Neural cell (in vitro differentiated cells): ENCODE measurements at regions not wholly inside any gene's neighbourhood (a gene's known extent, or its start where the extent isn't known, plus 50 kb on each side); places are given as distances from the start of the nearest gene placed in this dataset.
"Not testable (repeated sequence)": the region's sequence is repeated elsewhere in the genome, so short reads cannot be mapped to it uniquely, and the experiment has no call there.

ENCODE experiments used
- H2AFZ ChIP-seq: fragments of 200-600, 300-800 bp; sonication (generic), shearing (Covaris generic); 2 replicates; pipeline ENCODE4 v1.6.0; 2014; ENCODE audit warnings: low read depth, mild to moderate bottlenecking, antibody characterized with exemption, low read length, moderate library complexity
- H3F3A ChIP-seq: fragments of 200-600 bp; shearing (Covaris generic); 2 replicates; pipeline ENCODE4 v1.6.1; 2016; ENCODE audit warnings: mild to moderate bottlenecking, moderate library complexity, mixed read lengths, antibody characterized with exemption, low read length; ENCODE audit not compliant: insufficient read depth, poor library complexity, severe bottlenecking
- H3K27ac ChIP-seq: fragments of 200-600, 300-800 bp; sonication (generic), shearing (Covaris generic); 2 replicates; pipeline ENCODE4 v1.5.1; 2014; ENCODE audit warnings: mild to moderate bottlenecking, low read length, moderate library complexity
- H3K27me3 ChIP-seq: fragments of 300-800, 200-600 bp; sonication (generic), shearing (Covaris generic); 2 replicates; pipeline ENCODE4 v1.6.0; 2014; ENCODE audit warnings: mild to moderate bottlenecking, low read depth, low read length, moderate library complexity; ENCODE audit not compliant: insufficient read depth
- H3K36me3 ChIP-seq: fragments of 300-800, 200-600 bp; sonication (generic), shearing (Covaris generic); 2 replicates; pipeline ENCODE4 v1.5.1; 2014; ENCODE audit warnings: mild to moderate bottlenecking, antibody characterized with exemption, low read length, moderate library complexity; ENCODE audit not compliant: insufficient read depth
- H3K4me2 ChIP-seq: fragments of 300-800, 200-600 bp; sonication (generic), shearing (Covaris generic); 2 replicates; pipeline ENCODE4 v1.6.0; 2014; ENCODE audit warnings: mild to moderate bottlenecking, low read length
- H3K4me3 ChIP-seq: fragments of 300-800, 200-600 bp; sonication (generic), shearing (Covaris generic); 2 replicates; pipeline ENCODE4 v1.5.1; 2014; ENCODE audit warnings: mild to moderate bottlenecking, low read length, moderate library complexity
- H3K79me2 ChIP-seq: fragments of 200-600 bp; shearing (Covaris generic); replicated peaks from 2 replicates; pipeline ENCODE4 v1.6.0; 2014; ENCODE audit warnings: mild to moderate bottlenecking, low read length, moderate library complexity; ENCODE audit not compliant: insufficient read depth
- H3K9ac ChIP-seq: fragments of 300-800, 200-600 bp; sonication (generic), shearing (Covaris generic); 2 replicates; pipeline ENCODE4 v1.6.1; 2016; ENCODE audit warnings: mild to moderate bottlenecking, low read length, mixed read lengths
- H3K9me2 ChIP-seq: fragments of 200-600 bp; shearing (Covaris generic); 2 replicates; pipeline ENCODE4 v1.6.1; 2016; ENCODE audit warnings: mild to moderate bottlenecking, low read length, mixed read lengths; ENCODE audit not compliant: insufficient read depth
- H3K9me3 ChIP-seq: fragments of 200-600, 300-800 bp; sonication (generic), shearing (Covaris generic); 2 replicates; pipeline ENCODE4 v1.6.1; 2016; ENCODE audit warnings: mild to moderate bottlenecking, mixed run types, low read length, moderate library complexity, mixed read lengths
- H4K20me1 ChIP-seq: fragments of 200-600 bp; shearing (Covaris generic); 2 replicates; pipeline ENCODE4 v1.6.1; 2016; ENCODE audit warnings: mild to moderate bottlenecking, mixed run types; ENCODE audit not compliant: insufficient read depth
- EP300 ChIP-seq: fragments of 450-650 bp; conservative IDR thresholded peaks from 2 replicates; pipeline ENCODE4 v1.6.1; 2014; ENCODE audit warnings: antibody characterized with exemption, mild to moderate bottlenecking, moderate library complexity; ENCODE audit not compliant: poor library complexity, severe bottlenecking
- EZH2 ChIP-seq: fragments of 200-600, 300-800 bp; shearing (Covaris generic), sonication (generic); IDR thresholded peaks from 2 replicates; pipeline ENCODE4 v1.6.1; 2014; ENCODE audit warnings: antibody characterized with exemption, low read length, borderline replicate concordance, mild to moderate bottlenecking; ENCODE audit not compliant: insufficient read depth, poor library complexity, severe bottlenecking
- MXI1 ChIP-seq: fragments of 450-650 bp; conservative IDR thresholded peaks from 2 replicates; pipeline ENCODE4 v1.6.1; 2014; ENCODE audit warnings: antibody characterized with exemption, mild to moderate bottlenecking; ENCODE audit not compliant: poor library complexity, severe bottlenecking
- POLR2AphosphoS5 ChIP-seq: IDR thresholded peaks from 2 replicates; pipeline ENCODE4 v1.6.1; 2012
- RAD21 ChIP-seq: fragments of 450-650 bp; conservative IDR thresholded peaks from 2 replicates; pipeline ENCODE4 v1.6.1; 2014; ENCODE audit warnings: antibody characterized with exemption, mild to moderate bottlenecking, moderate library complexity
- SMC3 ChIP-seq: fragments of 450-650 bp; conservative IDR thresholded peaks from 2 replicates; pipeline ENCODE4 v1.6.1; 2014; ENCODE audit warnings: antibody characterized with exemption, mild to moderate bottlenecking, moderate library complexity; ENCODE audit not compliant: poor library complexity
- TAF1 ChIP-seq: IDR thresholded peaks from 2 replicates; pipeline ENCODE4 v1.6.1; 2012; ENCODE audit warnings: low read depth
- TF ChIP-seq, protein P1 (sequence below): IDR thresholded peaks from 2 replicates; pipeline ENCODE4 v1.6.1; 2012; ENCODE audit warnings: borderline replicate concordance
- TF ChIP-seq, protein P2 (sequence below): fragments of 450-650 bp; IDR thresholded peaks from 2 replicates; pipeline ENCODE4 v1.5.1; 2014; ENCODE audit warnings: antibody characterized with exemption, mild to moderate bottlenecking, moderate library complexity; ENCODE audit not compliant: poor library complexity, severe bottlenecking

- Histone ChIP-seq H3K79me2 (no peaks in the 10 kb centered on the region), H3K9me2 (no peaks in the 10 kb centered on the region), H3F3A (no peaks in the 10 kb centered on the region), H3K4me3 (no peak overlapping the region), H3K36me3 (no peaks in the 10 kb centered on the region), H3K27me3 (no peaks in the 10 kb centered on the region), H3K9me3 (no peaks in the 10 kb centered on the region), H3K4me2 (no peak overlapping the region), H3K9ac (no peak overlapping the region), H3K27ac (no peak overlapping the region), H2AFZ (no peak overlapping the region), H4K20me1 (no peaks in the 10 kb centered on the region)
- TF ChIP-seq EP300 (no peak), SMC3 (no peak), TAF1 (no peak), MXI1 (no peak), EZH2 (no peak), POLR2AphosphoS5 (no peak), RAD21 (no peak)
- TF ChIP-seq, protein P1, sequence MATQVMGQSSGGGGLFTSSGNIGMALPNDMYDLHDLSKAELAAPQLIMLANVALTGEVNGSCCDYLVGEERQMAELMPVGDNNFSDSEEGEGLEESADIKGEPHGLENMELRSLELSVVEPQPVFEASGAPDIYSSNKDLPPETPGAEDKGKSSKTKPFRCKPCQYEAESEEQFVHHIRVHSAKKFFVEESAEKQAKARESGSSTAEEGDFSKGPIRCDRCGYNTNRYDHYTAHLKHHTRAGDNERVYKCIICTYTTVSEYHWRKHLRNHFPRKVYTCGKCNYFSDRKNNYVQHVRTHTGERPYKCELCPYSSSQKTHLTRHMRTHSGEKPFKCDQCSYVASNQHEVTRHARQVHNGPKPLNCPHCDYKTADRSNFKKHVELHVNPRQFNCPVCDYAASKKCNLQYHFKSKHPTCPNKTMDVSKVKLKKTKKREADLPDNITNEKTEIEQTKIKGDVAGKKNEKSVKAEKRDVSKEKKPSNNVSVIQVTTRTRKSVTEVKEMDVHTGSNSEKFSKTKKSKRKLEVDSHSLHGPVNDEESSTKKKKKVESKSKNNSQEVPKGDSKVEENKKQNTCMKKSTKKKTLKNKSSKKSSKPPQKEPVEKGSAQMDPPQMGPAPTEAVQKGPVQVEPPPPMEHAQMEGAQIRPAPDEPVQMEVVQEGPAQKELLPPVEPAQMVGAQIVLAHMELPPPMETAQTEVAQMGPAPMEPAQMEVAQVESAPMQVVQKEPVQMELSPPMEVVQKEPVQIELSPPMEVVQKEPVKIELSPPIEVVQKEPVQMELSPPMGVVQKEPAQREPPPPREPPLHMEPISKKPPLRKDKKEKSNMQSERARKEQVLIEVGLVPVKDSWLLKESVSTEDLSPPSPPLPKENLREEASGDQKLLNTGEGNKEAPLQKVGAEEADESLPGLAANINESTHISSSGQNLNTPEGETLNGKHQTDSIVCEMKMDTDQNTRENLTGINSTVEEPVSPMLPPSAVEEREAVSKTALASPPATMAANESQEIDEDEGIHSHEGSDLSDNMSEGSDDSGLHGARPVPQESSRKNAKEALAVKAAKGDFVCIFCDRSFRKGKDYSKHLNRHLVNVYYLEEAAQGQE, result no peak
- TF ChIP-seq, protein P2, sequence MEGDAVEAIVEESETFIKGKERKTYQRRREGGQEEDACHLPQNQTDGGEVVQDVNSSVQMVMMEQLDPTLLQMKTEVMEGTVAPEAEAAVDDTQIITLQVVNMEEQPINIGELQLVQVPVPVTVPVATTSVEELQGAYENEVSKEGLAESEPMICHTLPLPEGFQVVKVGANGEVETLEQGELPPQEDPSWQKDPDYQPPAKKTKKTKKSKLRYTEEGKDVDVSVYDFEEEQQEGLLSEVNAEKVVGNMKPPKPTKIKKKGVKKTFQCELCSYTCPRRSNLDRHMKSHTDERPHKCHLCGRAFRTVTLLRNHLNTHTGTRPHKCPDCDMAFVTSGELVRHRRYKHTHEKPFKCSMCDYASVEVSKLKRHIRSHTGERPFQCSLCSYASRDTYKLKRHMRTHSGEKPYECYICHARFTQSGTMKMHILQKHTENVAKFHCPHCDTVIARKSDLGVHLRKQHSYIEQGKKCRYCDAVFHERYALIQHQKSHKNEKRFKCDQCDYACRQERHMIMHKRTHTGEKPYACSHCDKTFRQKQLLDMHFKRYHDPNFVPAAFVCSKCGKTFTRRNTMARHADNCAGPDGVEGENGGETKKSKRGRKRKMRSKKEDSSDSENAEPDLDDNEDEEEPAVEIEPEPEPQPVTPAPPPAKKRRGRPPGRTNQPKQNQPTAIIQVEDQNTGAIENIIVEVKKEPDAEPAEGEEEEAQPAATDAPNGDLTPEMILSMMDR, result no peak
These were observed 1090.0 kb downstream of the OTOL1 start for GRCh38 chr3:162586591-162586990.

DNA sequence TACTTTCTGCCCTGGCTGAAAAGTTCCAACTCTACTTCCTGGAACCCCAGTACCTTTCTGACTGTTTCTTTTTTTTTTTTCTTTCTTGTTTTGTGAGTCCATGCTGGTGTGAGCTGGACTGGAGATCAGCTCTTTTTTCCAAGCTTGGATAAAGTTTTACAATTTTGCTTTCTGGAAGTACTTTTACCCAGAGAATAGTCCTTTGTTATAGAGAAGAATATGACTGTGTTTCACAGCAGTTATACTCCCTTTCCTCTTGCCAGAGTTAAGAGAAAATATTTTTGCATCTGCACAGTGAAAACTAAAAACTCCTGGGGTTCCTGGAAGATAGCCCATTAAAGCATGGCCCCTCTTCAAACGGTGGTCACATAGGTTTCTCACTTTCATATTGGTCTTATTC lies 1100.6 kb downstream of the OTOL1 start:
- TF ChIP-seq, protein P1, result no peak
- TF ChIP-seq, protein P2, result no peak
- TF ChIP-seq EP300 (no peak), RAD21 (no peak), POLR2AphosphoS5 (no peak), EZH2 (no peak), TAF1 (no peak), SMC3 (no peak), MXI1 (no peak)
- Histone ChIP-seq H2AFZ (no peak overlapping the region), H3K9ac (no peak overlapping the region), H4K20me1 (no peaks in the 10 kb centered on the region), H3K27ac (no peak overlapping the region), H3K9me2 (no peaks in the 10 kb centered on the region), H3K79me2 (no peaks in the 10 kb centered on the region), H3F3A (no peaks in the 10 kb centered on the region), H3K4me2 (no peak overlapping the region), H3K36me3 (no peaks in the 10 kb centered on the region), H3K4me3 (no peak overlapping the region), H3K9me3 (no peaks in the 10 kb centered on the region), H3K27me3 (no peaks in the 10 kb centered on the region)

DNA sequence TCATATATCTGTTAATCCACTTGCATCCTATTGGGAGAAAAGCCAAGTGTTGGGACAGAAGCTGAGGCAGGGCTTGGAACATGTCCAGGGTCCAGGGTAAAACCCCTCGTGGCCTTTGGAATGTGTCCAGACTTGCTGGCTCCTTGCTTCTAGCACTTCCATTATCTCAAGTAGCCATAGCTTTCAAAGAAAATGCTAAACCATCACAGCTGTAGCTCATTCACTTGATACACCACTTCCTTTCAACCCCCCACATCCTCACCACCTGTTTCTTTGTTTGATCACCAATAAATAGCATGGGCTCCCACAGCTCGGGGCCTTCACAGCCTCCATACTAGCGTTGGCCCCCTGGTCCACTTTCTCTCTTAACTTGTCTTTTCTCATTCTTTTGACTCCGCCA lies 1101.9 kb downstream of the OTOL1 start:
- not testable (repeated sequence) for H3K4me2 ChIP-seq, H3K79me2 ChIP-seq, H3K4me3 ChIP-seq, H3K27me3 ChIP-seq, H3K9me3 ChIP-seq, H3K9ac ChIP-seq, H3F3A ChIP-seq, H3K27ac ChIP-seq, H4K20me1 ChIP-seq, H3K9me2 ChIP-seq, H2AFZ ChIP-seq, H3K36me3 ChIP-seq
